ENCODE measurements at regions not wholly inside any gene's neighbourhood (a gene's known extent, or its start where the extent isn't known, plus 50 kb on each side); places are given as distances from the start of the nearest gene placed in this dataset.

DNA sequence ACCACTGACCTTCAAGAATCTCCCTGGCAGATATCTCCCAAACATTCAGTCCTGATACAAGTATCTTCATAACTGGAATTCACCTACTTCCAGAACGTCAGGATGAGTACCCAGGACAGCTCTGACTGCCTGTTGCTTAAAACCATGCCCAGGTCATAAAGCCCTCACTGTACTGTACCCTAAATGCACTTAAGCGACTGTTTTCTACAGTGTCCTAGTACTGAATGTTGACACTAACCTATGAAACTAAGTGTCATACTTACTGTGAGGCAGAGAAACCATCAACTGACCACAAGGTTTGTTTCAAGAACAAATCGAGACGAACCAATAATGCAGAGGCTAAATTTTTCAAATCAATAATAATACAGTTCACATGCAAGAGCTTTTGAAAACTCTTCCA lies 178.7 kb upstream of the NSMCE3 start:
- TF ChIP-seq POLR2A (IDR thresholded peaks at IDR 0.05): no peak
- TF ChIP-seq, protein P1, sequence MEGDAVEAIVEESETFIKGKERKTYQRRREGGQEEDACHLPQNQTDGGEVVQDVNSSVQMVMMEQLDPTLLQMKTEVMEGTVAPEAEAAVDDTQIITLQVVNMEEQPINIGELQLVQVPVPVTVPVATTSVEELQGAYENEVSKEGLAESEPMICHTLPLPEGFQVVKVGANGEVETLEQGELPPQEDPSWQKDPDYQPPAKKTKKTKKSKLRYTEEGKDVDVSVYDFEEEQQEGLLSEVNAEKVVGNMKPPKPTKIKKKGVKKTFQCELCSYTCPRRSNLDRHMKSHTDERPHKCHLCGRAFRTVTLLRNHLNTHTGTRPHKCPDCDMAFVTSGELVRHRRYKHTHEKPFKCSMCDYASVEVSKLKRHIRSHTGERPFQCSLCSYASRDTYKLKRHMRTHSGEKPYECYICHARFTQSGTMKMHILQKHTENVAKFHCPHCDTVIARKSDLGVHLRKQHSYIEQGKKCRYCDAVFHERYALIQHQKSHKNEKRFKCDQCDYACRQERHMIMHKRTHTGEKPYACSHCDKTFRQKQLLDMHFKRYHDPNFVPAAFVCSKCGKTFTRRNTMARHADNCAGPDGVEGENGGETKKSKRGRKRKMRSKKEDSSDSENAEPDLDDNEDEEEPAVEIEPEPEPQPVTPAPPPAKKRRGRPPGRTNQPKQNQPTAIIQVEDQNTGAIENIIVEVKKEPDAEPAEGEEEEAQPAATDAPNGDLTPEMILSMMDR (IDR thresholded peaks at IDR 0.05): no peak
